OCI-LY3 (cell line): ENCODE measurements at regions not wholly inside any gene's neighbourhood (a gene's known extent, or its start where the extent isn't known, plus 50 kb on each side); places are given as distances from the start of the nearest gene placed in this dataset.

Experiments used
- H2AFZ ChIP-seq: fragments of 200-600, 300-600 bp; shearing (Covaris generic); 2 replicates; pipeline ENCODE4 v1.6.0; 2014; ENCODE audit warnings: antibody characterized with exemption, low read depth, low read length
- H3K27ac ChIP-seq: fragments of 200-600, 300-600 bp; sonication (generic); 2 replicates; pipeline ENCODE4 v1.5.1; 2014; ENCODE audit warnings: mild to moderate bottlenecking, low read length, moderate library complexity, mixed read lengths
- H3K27me3 ChIP-seq: fragments of 200-600, 300-600 bp; sonication (generic); 2 replicates; pipeline ENCODE4 v1.6.1; 2014; ENCODE audit warnings: low read depth, low read length, mixed read lengths
- H3K36me3 ChIP-seq: fragments of 200-600, 300-600 bp; sonication (generic); replicated peaks from 2 replicates; pipeline ENCODE3; 2014; ENCODE audit warnings: low read depth, low read length, mixed read lengths
- H3K4me1 ChIP-seq: fragments of 300-600, 200-600 bp; sonication (generic); 2 replicates; pipeline ENCODE4 v1.6.1; 2014; ENCODE audit warnings: low read length, mixed read lengths
- H3K4me2 ChIP-seq: fragments of 200-600, 300-600 bp; sonication (generic); 2 replicates; pipeline ENCODE4 v1.6.1; 2014; ENCODE audit warnings: low read length, mixed read lengths
- H3K4me3 ChIP-seq: fragments of 300-600, 200-600 bp; sonication (generic); 2 replicates; pipeline ENCODE4 v1.5.1; 2014; ENCODE audit warnings: antibody characterized with exemption, mild to moderate bottlenecking, low read length, moderate library complexity
- H3K79me2 ChIP-seq: fragments of 300-600, 200-600 bp; shearing (Covaris generic); 2 replicates; pipeline ENCODE4 v1.6.1; 2014; ENCODE audit warnings: mild to moderate bottlenecking, low read length, mixed read lengths
- H3K9ac ChIP-seq: fragments of 300-600, 200-600 bp; shearing (Covaris generic); 2 replicates; pipeline ENCODE4 v1.6.0; 2014; ENCODE audit warnings: mild to moderate bottlenecking, low read length, moderate library complexity
- H3K9me3 ChIP-seq: fragments of 200-600, 300-600 bp; shearing (Covaris generic); 2 replicates; pipeline ENCODE4 v1.6.1; 2014; ENCODE audit warnings: low read length, mixed read lengths; ENCODE audit not compliant: insufficient read depth
- H4K20me1 ChIP-seq: fragments of 200-600, 300-600 bp; sonication (generic); 2 replicates; pipeline ENCODE4 v1.6.1; 2016; ENCODE audit warnings: low read length, mixed read lengths; ENCODE audit not compliant: insufficient read depth
- CTCF ChIP-seq: fragments of 200-600, 300-600 bp; sonication (generic); IDR thresholded peaks from 2 replicates; pipeline ENCODE4 v1.5.1; 2014; ENCODE audit warnings: antibody characterized with exemption, low read length, low read depth
- EZH2phosphoT487 ChIP-seq: fragments of 200-600 bp; shearing (Covaris generic); IDR thresholded peaks from 2 replicates; pipeline ENCODE4 v1.6.1; 2018; ENCODE audit warnings: antibody characterized with exemption, mixed run types, low read depth

- no peaks in the 10 kb centered on the region for H3K4me1 ChIP-seq
- no peak overlapping the region for H3K9ac ChIP-seq
- no peak overlapping the region for H2AFZ ChIP-seq
- TF ChIP-seq CTCF, result no peak
- no peak for TF ChIP-seq EZH2phosphoT487
- H3K4me3 ChIP-seq, result no peak overlapping the region
- no peak overlapping the region for H3K27ac ChIP-seq
- H3K27me3 ChIP-seq, result no peaks in the 10 kb centered on the region
- no peaks in the 10 kb centered on the region for H4K20me1 ChIP-seq
- H3K79me2 ChIP-seq, result no peaks in the 10 kb centered on the region
- no peak overlapping the region for H3K4me2 ChIP-seq
- H3K9me3 ChIP-seq, result no peaks in the 10 kb centered on the region
- H3K36me3 ChIP-seq, result no peaks in the 10 kb centered on the region
Measured at GRCh38 chr21:31524140-31524539, 135.4 kb upstream of the SOD1 start.

GRCh38 chr21:31521515-31521914, 138.0 kb upstream of the SOD1 start:
- Histone ChIP-seq H3K79me2 (no peaks in the 10 kb centered on the region), H3K27me3 (no peaks in the 10 kb centered on the region), H3K36me3 (no peaks in the 10 kb centered on the region), H3K4me2 (no peak overlapping the region), H3K9me3 (no peaks in the 10 kb centered on the region), H3K9ac (no peak overlapping the region), H2AFZ (no peak overlapping the region), H3K4me1 (peaks cover 8% of the 10 kb centered on the region), H3K4me3 (no peak overlapping the region), H4K20me1 (no peaks in the 10 kb centered on the region), H3K27ac (no peak overlapping the region)
- TF ChIP-seq CTCF (no peak), EZH2phosphoT487 (no peak)

GRCh38 chr21:31520561-31521098, 138.9 kb upstream of the SOD1 start:
- Histone ChIP-seq H3K79me2 (no peaks in the 10 kb centered on the region), H3K4me3 (no peak overlapping the region), H3K27ac (no peak overlapping the region), H4K20me1 (no peaks in the 10 kb centered on the region), H3K4me2 (no peak overlapping the region), H3K27me3 (no peaks in the 10 kb centered on the region), H3K9ac (no peak overlapping the region), H3K36me3 (no peaks in the 10 kb centered on the region), H2AFZ (no peak overlapping the region), H3K9me3 (no peaks in the 10 kb centered on the region), H3K4me1 (peaks cover 8% of the 10 kb centered on the region)
- TF ChIP-seq CTCF, result no peak
- TF ChIP-seq EZH2phosphoT487, result no peak

- peaks cover 8% of the 10 kb centered on the region for H3K4me1 ChIP-seq
- H3K79me2 ChIP-seq, result no peaks in the 10 kb centered on the region
- H4K20me1 ChIP-seq, result no peaks in the 10 kb centered on the region
- H3K27ac ChIP-seq, result no peak overlapping the region
- no peak overlapping the region for H3K4me3 ChIP-seq
- H3K36me3 ChIP-seq, result no peaks in the 10 kb centered on the region
- H3K9ac ChIP-seq, result no peak overlapping the region
- no peak overlapping the region for H3K4me2 ChIP-seq
- TF ChIP-seq CTCF (no peak), EZH2phosphoT487 (no peak)
- no peaks in the 10 kb centered on the region for H3K27me3 ChIP-seq
- H3K9me3 ChIP-seq, result no peaks in the 10 kb centered on the region
- H2AFZ ChIP-seq, result no peak overlapping the region
Measured at GRCh38 chr21:31518580-31518979, 140.9 kb upstream of the SOD1 start.
